ENCODE measurements at regions not wholly inside any gene's neighbourhood (a gene's known extent, or its start where the extent isn't known, plus 50 kb on each side); places are given as distances from the start of the nearest gene placed in this dataset.

GRCh38 chr1:220453371-220453770 lies 74.6 kb upstream of the MARK1 start:
- no peak overlapping the region for H3K4me3 ChIP-seq (ENCODE audit: insufficient read depth in 1 of 2, low read depth in 1 of 2, low read length in 2 of 2)
- H3K27ac ChIP-seq (ENCODE audit: low read length, poor library complexity, severe bottlenecking): no peak overlapping the region
- H3K18ac ChIP-seq (ENCODE audit: low read depth in 1 of 2, low read length in 2 of 2): no peak overlapping the region
- no peaks in the 10 kb centered on the region for H3K4me1 ChIP-seq (ENCODE audit: control insufficient read depth, insufficient read depth, low read depth, low read length)
- no peak overlapping the region for H2BK120ac ChIP-seq (ENCODE audit: low read depth, low read length)
- peaks cover 15 to 24% of the 10 kb centered on the region in 2 experiments for H3K27me3 ChIP-seq (ENCODE audit: control insufficient read depth in 1 of 2, insufficient read depth in 1 of 2, low read length in 2 of 2)
- no peak overlapping the region for H2BK5ac ChIP-seq (ENCODE audit: low read depth, low read length, poor library complexity, severe bottlenecking)
- DNase-seq: no peak
- H4K91ac ChIP-seq (ENCODE audit: low read length): no peak overlapping the region
- no peak overlapping the region for H3K23ac ChIP-seq (ENCODE audit: low read length in 2 of 2)
- H2BK15ac ChIP-seq (ENCODE audit: low read depth, poor library complexity, severe bottlenecking): no peak overlapping the region
- no peak overlapping the region for H3K4ac ChIP-seq (ENCODE audit: low read depth in 1 of 2, low read length in 2 of 2)
- H3K79me1 ChIP-seq (replicated peaks; ENCODE audit: low read length, poor library complexity, severe bottlenecking): no peaks in the 10 kb centered on the region
- H3K14ac ChIP-seq (ENCODE audit: low read length in 2 of 2): no peak overlapping the region
- no peaks in the 10 kb centered on the region for H3K9me3 ChIP-seq (ENCODE audit: control insufficient read depth, low read length)
- H3K36me3 ChIP-seq (ENCODE audit: control insufficient read depth in 1 of 2, insufficient read depth in 2 of 2, low read depth in 1 of 2, low read length in 2 of 2): no peaks in the 10 kb centered on the region
- no peak overlapping the region for H4K8ac ChIP-seq (ENCODE audit: low read length)
- no peak overlapping the region for H3K4me2 ChIP-seq (ENCODE audit: low read length, poor library complexity, severe bottlenecking)
- no peak overlapping the region for H2AFZ ChIP-seq (ENCODE audit: low read depth, low read length)
- H3K9ac ChIP-seq (ENCODE audit: low read length): no peak overlapping the region
- H2AK5ac ChIP-seq (ENCODE audit: low read length, severe bottlenecking): no peak overlapping the region
- H2BK12ac ChIP-seq (ENCODE audit: low read length in 2 of 2): no peak overlapping the region
- WGBS: 80% methylated on average over 1 of the region's 2 CpGs

- no peak overlapping the region for H3K4me2 ChIP-seq (ENCODE audit: low read length, poor library complexity, severe bottlenecking)
- H3K9ac ChIP-seq (ENCODE audit: low read length): no peak overlapping the region
- no peaks in the 10 kb centered on the region for H3K36me3 ChIP-seq (ENCODE audit: control insufficient read depth in 1 of 2, insufficient read depth in 2 of 2, low read depth in 1 of 2, low read length in 2 of 2)
- no peak overlapping the region for H2AK5ac ChIP-seq (ENCODE audit: low read length, severe bottlenecking)
- WGBS: 20% methylated on average over 3 of the region's 4 CpGs
- no peak overlapping the region for H4K91ac ChIP-seq (ENCODE audit: low read length)
- H3K27ac ChIP-seq (ENCODE audit: low read length, poor library complexity, severe bottlenecking): no peak overlapping the region
- no peaks in the 10 kb centered on the region for H3K9me3 ChIP-seq (ENCODE audit: control insufficient read depth, low read length)
- peaks cover 15 to 24% of the 10 kb centered on the region in 2 experiments for H3K27me3 ChIP-seq (ENCODE audit: control insufficient read depth in 1 of 2, insufficient read depth in 1 of 2, low read length in 2 of 2)
- no peak overlapping the region for H3K23ac ChIP-seq (ENCODE audit: low read length in 2 of 2)
- DNase-seq: peak; percentile 60
- no peak overlapping the region for H3K4ac ChIP-seq (ENCODE audit: low read depth in 1 of 2, low read length in 2 of 2)
- no peak overlapping the region for H2BK5ac ChIP-seq (ENCODE audit: low read depth, low read length, poor library complexity, severe bottlenecking)
- H3K4me1 ChIP-seq (ENCODE audit: control insufficient read depth, insufficient read depth, low read depth, low read length): no peaks in the 10 kb centered on the region
- no peak overlapping the region for H3K14ac ChIP-seq (ENCODE audit: low read length in 2 of 2)
- H3K18ac ChIP-seq (ENCODE audit: low read depth in 1 of 2, low read length in 2 of 2): no peak overlapping the region
- no peak overlapping the region for H2BK120ac ChIP-seq (ENCODE audit: low read depth, low read length)
- H3K4me3 ChIP-seq (ENCODE audit: insufficient read depth in 1 of 2, low read depth in 1 of 2, low read length in 2 of 2): no peak overlapping the region
- H4K8ac ChIP-seq (ENCODE audit: low read length): no peak overlapping the region
- no peaks in the 10 kb centered on the region for H3K79me1 ChIP-seq (replicated peaks; ENCODE audit: low read length, poor library complexity, severe bottlenecking)
- H2AFZ ChIP-seq (ENCODE audit: low read depth, low read length): no peak overlapping the region
- H2BK12ac ChIP-seq (ENCODE audit: low read length in 2 of 2): no peak overlapping the region
- no peak overlapping the region for H2BK15ac ChIP-seq (ENCODE audit: low read depth, poor library complexity, severe bottlenecking)
Measured at GRCh38 chr1:220451532-220451931, 76.4 kb upstream of the MARK1 start.

GRCh38 chr1:220450927-220451326 lies 77.0 kb upstream of the MARK1 start:
- H3K36me3 ChIP-seq (ENCODE audit: control insufficient read depth in 1 of 2, insufficient read depth in 2 of 2, low read depth in 1 of 2, low read length in 2 of 2): no peaks in the 10 kb centered on the region
- no peaks in the 10 kb centered on the region for H3K79me1 ChIP-seq (replicated peaks; ENCODE audit: low read length, poor library complexity, severe bottlenecking)
- H3K4me1 ChIP-seq (ENCODE audit: control insufficient read depth, insufficient read depth, low read depth, low read length): no peaks in the 10 kb centered on the region
- H3K4me3 ChIP-seq (ENCODE audit: insufficient read depth in 1 of 2, low read depth in 1 of 2, low read length in 2 of 2): no peak overlapping the region
- no peak for DNase-seq
- H2BK12ac ChIP-seq (ENCODE audit: low read length in 2 of 2): no peak overlapping the region
- H2BK5ac ChIP-seq (ENCODE audit: low read depth, low read length, poor library complexity, severe bottlenecking): no peak overlapping the region
- H3K9me3 ChIP-seq (ENCODE audit: control insufficient read depth, low read length): no peaks in the 10 kb centered on the region
- no peak overlapping the region for H3K9ac ChIP-seq (ENCODE audit: low read length)
- no peak overlapping the region for H3K27ac ChIP-seq (ENCODE audit: low read length, poor library complexity, severe bottlenecking)
- WGBS: 73% methylated on average over 2 of the region's 2 CpGs
- no peak overlapping the region for H2BK15ac ChIP-seq (ENCODE audit: low read depth, poor library complexity, severe bottlenecking)
- no peak overlapping the region for H3K18ac ChIP-seq (ENCODE audit: low read depth in 1 of 2, low read length in 2 of 2)
- H3K23ac ChIP-seq (ENCODE audit: low read length in 2 of 2): no peak overlapping the region
- peaks cover 15 to 24% of the 10 kb centered on the region in 2 experiments for H3K27me3 ChIP-seq (ENCODE audit: control insufficient read depth in 1 of 2, insufficient read depth in 1 of 2, low read length in 2 of 2)
- H4K8ac ChIP-seq (ENCODE audit: low read length): no peak overlapping the region
- H3K4ac ChIP-seq (ENCODE audit: low read depth in 1 of 2, low read length in 2 of 2): no peak overlapping the region
- no peak overlapping the region for H3K14ac ChIP-seq (ENCODE audit: low read length in 2 of 2)
- H2BK120ac ChIP-seq (ENCODE audit: low read depth, low read length): no peak overlapping the region
- no peak overlapping the region for H4K91ac ChIP-seq (ENCODE audit: low read length)
- H2AFZ ChIP-seq (ENCODE audit: low read depth, low read length): no peak overlapping the region
- H2AK5ac ChIP-seq (ENCODE audit: low read length, severe bottlenecking): no peak overlapping the region
- no peak overlapping the region for H3K4me2 ChIP-seq (ENCODE audit: low read length, poor library complexity, severe bottlenecking)

- no peak overlapping the region for H3K18ac ChIP-seq (ENCODE audit: low read depth in 1 of 2, low read length in 2 of 2)
- no peak overlapping the region for H3K9ac ChIP-seq (ENCODE audit: low read length)
- H3K27ac ChIP-seq (ENCODE audit: low read length, poor library complexity, severe bottlenecking): no peak overlapping the region
- H3K36me3 ChIP-seq (ENCODE audit: control insufficient read depth in 1 of 2, insufficient read depth in 2 of 2, low read depth in 1 of 2, low read length in 2 of 2): no peaks in the 10 kb centered on the region
- H2BK15ac ChIP-seq (ENCODE audit: low read depth, poor library complexity, severe bottlenecking): no peak overlapping the region
- no peaks in the 10 kb centered on the region for H3K4me1 ChIP-seq (ENCODE audit: control insufficient read depth, insufficient read depth, low read depth, low read length)
- no peaks in the 10 kb centered on the region for H3K9me3 ChIP-seq (ENCODE audit: control insufficient read depth, low read length)
- H4K91ac ChIP-seq (ENCODE audit: low read length): no peak overlapping the region
- no peak overlapping the region for H2AFZ ChIP-seq (ENCODE audit: low read depth, low read length)
- no peak overlapping the region for H2BK5ac ChIP-seq (ENCODE audit: low read depth, low read length, poor library complexity, severe bottlenecking)
- H3K23ac ChIP-seq (ENCODE audit: low read length in 2 of 2): no peak overlapping the region
- no peak overlapping the region for H3K4ac ChIP-seq (ENCODE audit: low read depth in 1 of 2, low read length in 2 of 2)
- no peaks in the 10 kb centered on the region for H3K79me1 ChIP-seq (replicated peaks; ENCODE audit: low read length, poor library complexity, severe bottlenecking)
- H2BK120ac ChIP-seq (ENCODE audit: low read depth, low read length): no peak overlapping the region
- no peak overlapping the region for H2BK12ac ChIP-seq (ENCODE audit: low read length in 2 of 2)
- H2AK5ac ChIP-seq (ENCODE audit: low read length, severe bottlenecking): no peak overlapping the region
- peaks cover 15 to 22% of the 10 kb centered on the region in 2 experiments for H3K27me3 ChIP-seq (ENCODE audit: control insufficient read depth in 1 of 2, insufficient read depth in 1 of 2, low read length in 2 of 2)
- H3K4me2 ChIP-seq (ENCODE audit: low read length, poor library complexity, severe bottlenecking): no peak overlapping the region
- DNase-seq: no peak
- H4K8ac ChIP-seq (ENCODE audit: low read length): no peak overlapping the region
- H3K4me3 ChIP-seq (ENCODE audit: insufficient read depth in 1 of 2, low read depth in 1 of 2, low read length in 2 of 2): no peak overlapping the region
- H3K14ac ChIP-seq (ENCODE audit: low read length in 2 of 2): no peak overlapping the region
- 66% methylated on average over 4 of the region's 4 CpGs for WGBS
Measured at GRCh38 chr1:220448217-220448616, 79.7 kb upstream of the MARK1 start.
